ENCODE measurements at regions not wholly inside any gene's neighbourhood (a gene's known extent, or its start where the extent isn't known, plus 50 kb on each side); places are given as distances from the start of the nearest gene placed in this dataset.

GRCh38 chr12:127275416-127275815, 991.6 kb upstream of the TMEM132C start:
- Histone ChIP-seq H3K9me2 (ENCODE audit: insufficient read depth, low read length) (no peaks in the 10 kb centered on the region), H3K27ac (ENCODE audit: low read length) (no peak overlapping the region), H3F3A (ENCODE audit: insufficient read depth, low read length, poor library complexity, severe bottlenecking) (no peaks in the 10 kb centered on the region), H2AFZ (ENCODE audit: low read depth, low read length) (no peak overlapping the region), H3K36me3 (ENCODE audit: insufficient read depth, low read length) (no peaks in the 10 kb centered on the region), H3K9ac (ENCODE audit: low read length) (no peak overlapping the region), H3K79me2 (replicated peaks; ENCODE audit: insufficient read depth, low read length) (no peaks in the 10 kb centered on the region), H3K27me3 (ENCODE audit: insufficient read depth, low read depth, low read length) (no peaks in the 10 kb centered on the region), H3K9me3 (ENCODE audit: low read length) (no peaks in the 10 kb centered on the region), H4K20me1 (ENCODE audit: insufficient read depth) (no peaks in the 10 kb centered on the region), H3K4me3 (ENCODE audit: low read length) (no peak overlapping the region), H3K4me2 (ENCODE audit: low read length) (no peak overlapping the region)
- TF ChIP-seq RAD21 (conservative IDR thresholded peaks at IDR 0.05) (no peak), CTCF (IDR thresholded peaks at IDR 0.05; ENCODE audit: poor library complexity, severe bottlenecking) (no peak), MXI1 (conservative IDR thresholded peaks at IDR 0.05; ENCODE audit: poor library complexity, severe bottlenecking) (no peak), POLR2AphosphoS5 (IDR thresholded peaks at IDR 0.05) (no peak), EZH2 (IDR thresholded peaks at IDR 0.05; ENCODE audit: borderline replicate concordance, insufficient read depth, low read length, poor library complexity, severe bottlenecking) (no peak), EP300 (conservative IDR thresholded peaks at IDR 0.05; ENCODE audit: poor library complexity, severe bottlenecking) (no peak), SMC3 (conservative IDR thresholded peaks at IDR 0.05; ENCODE audit: poor library complexity) (no peak), TAF1 (IDR thresholded peaks at IDR 0.05; ENCODE audit: low read depth) (no peak), REST (IDR thresholded peaks at IDR 0.05; ENCODE audit: borderline replicate concordance) (no peak)

- H3K4me2 ChIP-seq (ENCODE audit: low read length) = no peak overlapping the region
- H3K79me2 ChIP-seq (replicated peaks; ENCODE audit: insufficient read depth, low read length) = no peaks in the 10 kb centered on the region
- no peak for TF ChIP-seq MXI1 (conservative IDR thresholded peaks at IDR 0.05; ENCODE audit: poor library complexity, severe bottlenecking)
- TF ChIP-seq EP300 (conservative IDR thresholded peaks at IDR 0.05; ENCODE audit: poor library complexity, severe bottlenecking) = no peak
- no peak for TF ChIP-seq SMC3 (conservative IDR thresholded peaks at IDR 0.05; ENCODE audit: poor library complexity)
- no peak for TF ChIP-seq RAD21 (conservative IDR thresholded peaks at IDR 0.05)
- no peak for TF ChIP-seq REST (IDR thresholded peaks at IDR 0.05; ENCODE audit: borderline replicate concordance)
- no peak for TF ChIP-seq TAF1 (IDR thresholded peaks at IDR 0.05; ENCODE audit: low read depth)
- no peak for TF ChIP-seq EZH2 (IDR thresholded peaks at IDR 0.05; ENCODE audit: borderline replicate concordance, insufficient read depth, low read length, poor library complexity, severe bottlenecking)
- no peak for TF ChIP-seq CTCF (IDR thresholded peaks at IDR 0.05; ENCODE audit: poor library complexity, severe bottlenecking)
- TF ChIP-seq POLR2AphosphoS5 (IDR thresholded peaks at IDR 0.05) = no peak
- no peaks in the 10 kb centered on the region for H3F3A ChIP-seq (ENCODE audit: insufficient read depth, low read length, poor library complexity, severe bottlenecking)
- H3K9ac ChIP-seq (ENCODE audit: low read length) = no peak overlapping the region
- no peaks in the 10 kb centered on the region for H3K9me2 ChIP-seq (ENCODE audit: insufficient read depth, low read length)
- H3K9me3 ChIP-seq (ENCODE audit: low read length) = no peaks in the 10 kb centered on the region
- H3K27ac ChIP-seq (ENCODE audit: low read length) = no peak overlapping the region
- H4K20me1 ChIP-seq (ENCODE audit: insufficient read depth) = no peaks in the 10 kb centered on the region
- H3K27me3 ChIP-seq (ENCODE audit: insufficient read depth, low read depth, low read length) = no peaks in the 10 kb centered on the region
- no peak overlapping the region for H2AFZ ChIP-seq (ENCODE audit: low read depth, low read length)
- no peak overlapping the region for H3K4me3 ChIP-seq (ENCODE audit: low read length)
- no peaks in the 10 kb centered on the region for H3K36me3 ChIP-seq (ENCODE audit: insufficient read depth, low read length)
These were observed 989.1 kb upstream of the TMEM132C start for GRCh38 chr12:127277882-127278281.
